Smooth muscle cell (in vitro differentiated cells): ENCODE measurements at regions not wholly inside any gene's neighbourhood (a gene's known extent, or its start where the extent isn't known, plus 50 kb on each side); places are given as distances from the start of the nearest gene placed in this dataset.

ENCODE experiments used
- DNase-seq: peaks from one replicate; lab custom pipeline; 2025; ENCODE audit not compliant: unreplicated experiment; lab: John Stamatoyannopoulos, UW
- H2AFZ ChIP-seq: fragments of 200-600 bp; sonication (generic); 2 replicates; pipeline ENCODE4 v1.6.0; 2016; ENCODE audit warnings: antibody characterized with exemption, low read depth, mild to moderate bottlenecking
- H3F3A ChIP-seq: fragments of 200-600 bp; sonication (generic); 2 replicates; pipeline ENCODE4 v1.6.0; 2017; ENCODE audit warnings: antibody characterized with exemption, low read depth
- H3K27ac ChIP-seq: fragments of 200-600 bp; sonication (generic); 2 replicates; pipeline ENCODE4 v1.5.1; 2016; ENCODE audit warnings: low read depth, mild to moderate bottlenecking
- H3K27me3 ChIP-seq: fragments of 200-600 bp; sonication (generic); 2 replicates; pipeline ENCODE4 v1.6.1; 2016; ENCODE audit warnings: low read depth, mild to moderate bottlenecking
- H3K36me3 ChIP-seq: fragments of 200-600 bp; sonication (generic); 2 replicates; pipeline ENCODE4 v1.5.1; 2016; ENCODE audit warnings: low read depth
- H3K4me1 ChIP-seq: fragments of 200-600 bp; sonication (generic); 2 replicates; pipeline ENCODE4 v1.5.1; 2016; ENCODE audit warnings: low read depth
- H3K4me2 ChIP-seq: fragments of 200-600 bp; sonication (generic); 2 replicates; pipeline ENCODE4 v1.6.0; 2016; ENCODE audit warnings: mild to moderate bottlenecking
- H3K4me3 ChIP-seq: fragments of 200-600 bp; sonication (generic); 2 replicates; pipeline ENCODE4 v1.5.1; 2016; ENCODE audit warnings: mild to moderate bottlenecking
- H3K79me2 ChIP-seq: fragments of 200-600 bp; sonication (generic); 2 replicates; pipeline ENCODE4 v1.6.0; 2016; ENCODE audit warnings: low read depth, mild to moderate bottlenecking
- H3K9ac ChIP-seq: fragments of 200-600 bp; sonication (generic); 2 replicates; pipeline ENCODE4 v1.6.0; 2016; ENCODE audit warnings: low read depth
- H3K9me3 ChIP-seq: fragments of 200-600 bp; sonication (generic); replicated peaks from 2 replicates; pipeline ENCODE4 v1.5.1; 2016; ENCODE audit warnings: low read depth
- H4K20me1 ChIP-seq: fragments of 200-600 bp; sonication (generic); 2 replicates; pipeline ENCODE4 v1.6.0; 2016; ENCODE audit warnings: low read depth
- WGBS: methylation state at CpG from one replicate; pipeline ENCODE4 v1.1.7; 2016; ENCODE audit warnings: low lambda C conversion rate; 5-methylcytosine and 5-hydroxymethylcytosine counted together
- TF ChIP-seq, protein P1 (sequence below): fragments of 200-600 bp; sonication (generic); IDR thresholded peaks from 2 replicates; pipeline ENCODE4 v1.5.1; 2017; ENCODE audit warnings: borderline replicate concordance, mild to moderate bottlenecking, antibody characterized with exemption; ENCODE audit not compliant: insufficient read depth, poor library complexity, severe bottlenecking

DNA sequence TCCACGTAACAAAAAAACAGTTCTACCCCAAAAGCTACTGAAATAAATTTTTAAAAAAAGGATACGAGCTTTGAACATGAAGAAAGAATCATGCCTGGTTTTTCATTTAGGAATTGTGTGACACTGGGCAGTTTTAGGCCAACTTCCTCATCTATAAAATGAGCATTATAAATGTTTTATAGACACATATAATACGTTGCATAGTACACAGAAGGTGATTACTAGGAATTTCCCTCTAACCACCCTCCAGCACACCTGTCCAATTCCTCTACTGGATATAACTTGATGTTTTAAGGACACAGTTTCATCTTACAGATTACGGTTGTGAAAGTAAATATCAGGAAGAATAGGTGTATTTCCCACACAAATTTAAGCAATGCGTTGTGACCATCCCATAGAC is 85.5 kb upstream of the IQCM start:
- WGBS = 84% methylated on average over 5 of the region's 5 CpGs
- Histone ChIP-seq H3K4me2 (no peak overlapping the region), H3K36me3 (no peaks in the 10 kb centered on the region), H3K4me1 (no peaks in the 10 kb centered on the region), H3K4me3 (no peak overlapping the region), H2AFZ (no peak overlapping the region), H3K27me3 (no peaks in the 10 kb centered on the region), H3K9me3 (no peaks in the 10 kb centered on the region), H3K79me2 (no peaks in the 10 kb centered on the region), H3F3A (no peaks in the 10 kb centered on the region), H4K20me1 (no peaks in the 10 kb centered on the region), H3K27ac (no peak overlapping the region), H3K9ac (no peak overlapping the region)
- TF ChIP-seq, protein P1, sequence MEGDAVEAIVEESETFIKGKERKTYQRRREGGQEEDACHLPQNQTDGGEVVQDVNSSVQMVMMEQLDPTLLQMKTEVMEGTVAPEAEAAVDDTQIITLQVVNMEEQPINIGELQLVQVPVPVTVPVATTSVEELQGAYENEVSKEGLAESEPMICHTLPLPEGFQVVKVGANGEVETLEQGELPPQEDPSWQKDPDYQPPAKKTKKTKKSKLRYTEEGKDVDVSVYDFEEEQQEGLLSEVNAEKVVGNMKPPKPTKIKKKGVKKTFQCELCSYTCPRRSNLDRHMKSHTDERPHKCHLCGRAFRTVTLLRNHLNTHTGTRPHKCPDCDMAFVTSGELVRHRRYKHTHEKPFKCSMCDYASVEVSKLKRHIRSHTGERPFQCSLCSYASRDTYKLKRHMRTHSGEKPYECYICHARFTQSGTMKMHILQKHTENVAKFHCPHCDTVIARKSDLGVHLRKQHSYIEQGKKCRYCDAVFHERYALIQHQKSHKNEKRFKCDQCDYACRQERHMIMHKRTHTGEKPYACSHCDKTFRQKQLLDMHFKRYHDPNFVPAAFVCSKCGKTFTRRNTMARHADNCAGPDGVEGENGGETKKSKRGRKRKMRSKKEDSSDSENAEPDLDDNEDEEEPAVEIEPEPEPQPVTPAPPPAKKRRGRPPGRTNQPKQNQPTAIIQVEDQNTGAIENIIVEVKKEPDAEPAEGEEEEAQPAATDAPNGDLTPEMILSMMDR = no peak
- no peak for DNase-seq

DNA sequence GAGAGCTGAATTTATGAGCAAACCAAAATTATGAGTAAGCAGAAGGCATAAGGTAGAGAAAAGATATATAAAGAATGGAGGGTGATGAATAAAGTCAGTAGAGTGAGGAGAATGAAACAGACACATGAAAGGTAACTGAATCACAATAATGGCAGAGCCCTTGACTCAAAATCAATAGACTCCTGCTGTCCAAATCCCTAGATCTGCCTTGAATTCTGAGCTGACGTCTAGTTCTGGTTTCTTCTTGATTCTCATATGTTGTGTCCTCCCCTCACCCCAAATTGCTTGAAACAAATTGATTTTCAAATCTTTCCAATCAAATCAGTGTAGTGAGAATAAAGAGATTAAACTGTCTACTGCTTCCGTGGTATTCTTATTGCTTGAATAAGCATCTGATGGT is 86.6 kb upstream of the IQCM start:
- WGBS = 88% methylated on average over 2 of the region's 2 CpGs
- Histone ChIP-seq H3K4me3 (no peak overlapping the region), H3K4me2 (no peak overlapping the region), H3K36me3 (no peaks in the 10 kb centered on the region), H3K4me1 (no peaks in the 10 kb centered on the region), H3F3A (no peaks in the 10 kb centered on the region), H4K20me1 (no peaks in the 10 kb centered on the region), H2AFZ (no peak overlapping the region), H3K9me3 (no peaks in the 10 kb centered on the region), H3K27ac (no peak overlapping the region), H3K79me2 (no peaks in the 10 kb centered on the region), H3K27me3 (no peaks in the 10 kb centered on the region), H3K9ac (no peak overlapping the region)
- DNase-seq = no peak
- TF ChIP-seq, protein P1 = no peak

DNA sequence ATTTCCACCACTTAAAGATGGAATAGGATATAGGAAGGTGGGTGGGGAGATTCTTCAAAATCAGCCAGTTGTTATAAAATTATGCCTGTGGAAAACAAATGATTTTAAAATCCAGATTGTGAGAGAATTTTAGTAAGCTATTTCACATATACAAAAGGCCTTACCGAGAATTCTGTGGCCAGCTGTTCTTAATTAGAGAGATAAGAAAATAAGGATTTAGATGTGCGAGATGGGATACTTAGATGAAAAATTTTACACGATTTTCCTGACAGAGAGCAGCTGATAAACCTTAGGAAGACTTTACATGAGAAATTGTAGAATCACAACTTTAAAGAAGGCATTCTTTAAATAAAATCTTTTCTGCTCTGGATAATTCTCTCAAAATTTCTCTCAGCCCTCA is 94.5 kb upstream of the IQCM start:
- 46% methylated on average over 3 of the region's 3 CpGs for WGBS
- Histone ChIP-seq H3K79me2 (no peaks in the 10 kb centered on the region), H3K9me3 (no peaks in the 10 kb centered on the region), H2AFZ (no peak overlapping the region), H4K20me1 (no peaks in the 10 kb centered on the region), H3K4me2 (no peak overlapping the region), H3K4me3 (no peak overlapping the region), H3K27ac (no peak overlapping the region), H3K9ac (no peak overlapping the region), H3K4me1 (no peaks in the 10 kb centered on the region), H3K36me3 (no peaks in the 10 kb centered on the region), H3K27me3 (no peaks in the 10 kb centered on the region), H3F3A (no peaks in the 10 kb centered on the region)
- no peak for DNase-seq
- TF ChIP-seq, protein P1 = no peak

DNA sequence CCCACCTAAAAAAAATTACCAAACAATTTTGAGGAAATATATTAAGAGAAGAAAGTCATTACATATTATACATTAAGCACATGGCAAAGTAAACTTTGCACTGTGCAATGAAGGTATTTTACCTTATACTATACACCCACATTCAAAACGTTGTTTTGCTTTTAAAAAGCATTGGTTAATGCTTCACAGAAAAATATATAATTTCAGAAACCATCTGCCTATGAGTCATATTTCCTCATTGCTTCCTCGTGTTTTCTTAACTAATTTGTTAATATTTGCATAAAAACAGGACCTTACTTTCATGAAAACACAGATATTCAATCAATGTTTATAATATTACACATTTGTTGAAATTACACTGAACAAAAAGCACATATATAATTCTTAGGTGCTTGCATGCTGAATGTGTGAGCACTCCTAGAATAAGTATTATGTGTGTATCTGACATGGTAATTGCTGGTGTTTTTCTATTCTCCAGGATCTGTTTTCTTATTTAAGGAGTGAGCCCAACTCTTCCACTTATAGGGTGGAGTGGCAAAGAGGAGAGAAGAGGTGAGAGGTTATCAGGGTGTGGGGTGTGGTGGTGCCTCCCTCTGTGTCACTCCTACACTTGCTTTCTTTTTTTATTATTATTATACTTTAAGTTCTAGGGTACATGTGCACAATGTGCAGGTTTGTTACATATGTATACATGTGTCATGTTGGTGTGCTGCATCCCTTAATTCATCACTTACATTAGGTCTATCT is 95.1 kb upstream of the IQCM start:
- Histone ChIP-seq H3K27me3 (no peaks in the 10 kb centered on the region), H3K27ac (no peak overlapping the region), H3K79me2 (no peaks in the 10 kb centered on the region), H3K4me1 (no peaks in the 10 kb centered on the region), H3K36me3 (no peaks in the 10 kb centered on the region), H3F3A (no peaks in the 10 kb centered on the region), H2AFZ (no peak overlapping the region), H3K4me2 (no peak overlapping the region), H3K4me3 (no peak overlapping the region), H3K9ac (no peak overlapping the region), H4K20me1 (no peaks in the 10 kb centered on the region), H3K9me3 (no peaks in the 10 kb centered on the region)
- TF ChIP-seq, protein P1 = no peak
- WGBS = 54% methylated on average over 2 of the region's 2 CpGs
- DNase-seq = no peak
